NCI-H2171 treated with DMSO at 0.1 percent for 48 hours (cell line): ENCODE measurements at regions not wholly inside any gene's neighbourhood (a gene's known extent, or its start where the extent isn't known, plus 50 kb on each side); places are given as distances from the start of the nearest gene placed in this dataset.
"Not testable (repeated sequence)": the region's sequence is repeated elsewhere in the genome, so short reads cannot be mapped to it uniquely, and the experiment has no call there.

Experiments used
- DNase-seq: peaks from one replicate; lab custom pipeline; 2025; lab: John Stamatoyannopoulos, UW

DNA sequence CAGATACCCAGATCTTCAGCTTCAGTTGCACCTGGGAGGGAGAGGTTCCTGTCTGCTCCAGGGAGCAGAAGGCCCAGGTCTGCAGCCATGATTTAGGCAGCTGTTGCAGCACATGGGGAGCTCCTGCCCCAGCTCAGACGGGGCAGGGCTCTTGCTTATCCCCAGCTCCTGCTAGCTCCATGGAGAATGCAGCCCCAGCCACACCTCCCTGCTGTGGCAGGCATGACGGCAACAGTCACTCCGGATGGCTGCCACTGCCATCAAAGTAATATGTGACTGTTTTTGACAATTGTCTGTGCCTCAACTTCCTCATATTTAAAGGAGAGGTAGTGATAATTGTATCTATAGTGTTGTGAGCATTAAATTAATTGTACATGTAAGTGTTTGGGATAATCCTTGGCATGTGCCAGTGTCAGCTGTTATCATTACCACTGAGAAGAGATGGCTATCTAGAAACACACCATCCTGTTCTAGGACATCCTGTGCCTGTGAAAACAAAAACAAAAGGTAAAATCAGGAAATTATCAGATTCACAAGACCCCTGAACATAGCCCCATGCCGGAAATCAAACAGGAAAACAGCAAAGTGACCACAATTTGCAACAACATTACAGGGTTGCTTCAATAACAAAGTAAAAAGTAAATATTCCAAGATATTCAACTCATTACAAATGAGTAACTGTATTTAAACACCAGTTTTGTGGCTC, 1048.8 kb upstream of the ACO1 start:
- no peak for DNase-seq

DNA sequence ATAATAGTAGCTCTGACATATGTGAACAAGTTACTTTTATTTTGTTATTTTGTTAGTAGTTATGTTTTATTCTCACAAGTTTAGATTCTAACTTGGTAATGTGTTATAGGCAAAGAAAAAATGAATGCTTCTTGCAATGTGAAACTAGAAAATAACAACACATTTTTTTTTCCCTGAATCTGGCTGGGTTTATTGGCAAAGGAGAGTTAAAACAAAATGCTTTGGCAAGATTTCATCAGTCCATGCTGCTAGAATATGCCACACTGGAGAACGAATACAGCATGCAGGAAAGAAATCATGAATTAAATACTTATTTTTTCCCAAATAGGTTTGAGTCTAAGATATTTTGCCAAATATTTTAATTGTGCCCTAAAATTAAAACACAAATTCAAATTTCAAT, 1048.1 kb upstream of the ACO1 start:
- no peak for DNase-seq

DNA sequence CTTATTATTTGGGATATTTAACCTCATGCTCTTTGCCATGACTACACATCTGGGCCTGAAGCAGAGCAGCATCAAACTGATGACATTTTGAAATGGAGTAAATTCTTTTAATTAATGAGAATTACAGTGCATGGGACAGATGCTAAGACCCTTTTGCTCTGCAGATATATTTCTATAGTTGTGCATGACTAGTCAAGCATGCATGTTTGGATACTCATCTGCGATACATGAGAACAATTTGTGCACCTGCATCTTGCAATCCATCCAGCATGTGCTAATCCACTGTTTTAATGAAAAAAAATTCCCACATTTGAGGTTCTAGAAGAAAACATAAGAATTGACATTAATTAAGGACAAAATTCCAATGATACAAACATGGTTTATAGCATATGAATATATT, 1047.6 kb upstream of the ACO1 start:
- peak; percentile 33 for DNase-seq

DNA sequence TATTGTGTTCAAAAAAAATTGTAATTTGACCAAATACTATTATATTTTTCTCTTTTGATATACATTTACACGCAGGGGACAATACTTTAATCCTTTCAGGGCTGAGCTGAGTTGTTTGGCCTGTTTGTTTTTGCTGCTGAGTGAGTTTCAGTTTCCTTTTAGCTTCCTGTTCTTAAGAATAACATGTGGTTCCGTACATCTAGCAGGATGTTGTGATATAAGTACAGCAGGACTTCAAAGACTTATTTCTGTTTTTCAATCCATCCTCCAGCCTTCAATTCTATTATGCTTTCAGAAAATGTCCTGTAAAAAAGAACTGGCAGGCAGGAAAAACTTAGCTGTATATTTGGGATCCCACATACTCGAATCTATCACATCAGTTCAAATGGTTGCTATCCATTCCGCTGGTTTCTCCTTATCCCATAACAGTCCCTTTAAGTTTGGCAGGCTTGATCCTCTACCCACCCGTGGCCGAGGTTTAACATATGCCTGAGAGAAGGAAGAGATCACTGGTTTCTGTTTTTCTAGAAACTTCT, 1037.3 kb upstream of the ACO1 start:
- no peak for DNase-seq

DNA sequence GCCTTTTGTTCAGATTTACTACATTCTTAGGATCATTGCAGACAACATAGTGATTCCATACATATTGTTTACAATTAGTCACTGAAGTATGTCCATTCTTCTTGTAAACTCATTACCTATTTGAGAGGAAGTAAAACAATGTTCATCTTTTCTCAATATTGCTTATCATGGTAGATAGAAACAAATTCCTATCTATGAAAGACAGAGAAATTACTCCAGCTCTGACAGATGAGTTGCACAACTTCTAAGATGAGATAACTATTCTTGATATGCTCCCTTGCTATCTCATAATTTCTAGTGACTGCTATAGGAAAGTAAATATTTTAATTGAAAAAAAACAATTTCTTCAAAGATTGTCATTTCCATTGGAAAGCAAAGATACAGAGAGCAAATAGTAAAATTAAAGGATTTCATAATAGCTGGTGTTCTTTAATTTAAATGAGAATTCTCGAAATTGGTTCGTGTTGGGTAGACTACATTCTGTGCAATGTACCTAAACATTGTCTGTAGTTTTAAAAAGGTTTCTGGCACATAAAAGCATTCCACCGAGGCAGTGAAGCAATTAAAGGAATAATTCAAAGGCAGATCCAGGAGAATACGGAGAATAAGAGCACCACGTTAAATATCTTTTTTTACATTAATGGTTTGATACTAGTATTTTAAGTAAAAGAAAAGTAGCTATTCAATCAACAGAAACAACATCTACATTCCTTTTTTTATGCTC, 1029.1 kb upstream of the ACO1 start:
- no peak for DNase-seq

DNA sequence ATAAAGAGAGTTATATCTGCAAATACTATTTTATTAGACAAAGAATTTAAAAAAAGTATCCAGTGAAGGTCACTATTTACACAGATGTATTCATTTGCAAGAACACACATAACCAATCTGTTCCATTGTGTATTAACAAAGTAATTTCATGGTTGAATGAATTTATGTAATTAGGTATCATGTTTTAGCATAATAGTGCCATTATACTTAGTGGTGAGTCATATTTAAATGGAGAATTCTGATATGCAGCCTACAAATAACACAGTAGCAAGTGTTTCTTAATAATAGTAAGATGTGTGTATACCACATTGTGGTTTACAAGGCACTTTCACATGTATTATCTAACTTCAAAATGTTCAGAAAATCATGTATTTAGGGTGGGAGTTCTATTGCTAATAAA, 1028.5 kb upstream of the ACO1 start:
- DNase-seq, result peak; percentile 43

DNA sequence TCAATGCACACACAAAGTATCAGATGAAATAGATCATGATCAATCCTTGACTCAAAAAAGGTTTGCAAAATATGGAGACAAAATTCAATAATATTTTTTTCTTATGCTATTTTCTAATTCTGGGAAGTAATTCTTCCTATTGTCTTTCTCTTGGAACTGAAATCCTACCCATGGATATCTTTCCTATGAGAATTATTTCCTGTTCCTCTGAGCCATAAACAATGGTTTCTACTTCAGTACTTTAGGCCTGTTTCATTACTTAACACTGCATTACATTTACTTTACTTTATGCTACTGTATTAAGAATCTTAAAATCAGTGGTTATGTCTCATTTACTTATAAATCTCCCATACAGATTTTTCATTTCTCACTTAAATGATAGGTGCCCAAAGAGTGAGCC, 1025.4 kb upstream of the ACO1 start:
- no peak for DNase-seq

DNA sequence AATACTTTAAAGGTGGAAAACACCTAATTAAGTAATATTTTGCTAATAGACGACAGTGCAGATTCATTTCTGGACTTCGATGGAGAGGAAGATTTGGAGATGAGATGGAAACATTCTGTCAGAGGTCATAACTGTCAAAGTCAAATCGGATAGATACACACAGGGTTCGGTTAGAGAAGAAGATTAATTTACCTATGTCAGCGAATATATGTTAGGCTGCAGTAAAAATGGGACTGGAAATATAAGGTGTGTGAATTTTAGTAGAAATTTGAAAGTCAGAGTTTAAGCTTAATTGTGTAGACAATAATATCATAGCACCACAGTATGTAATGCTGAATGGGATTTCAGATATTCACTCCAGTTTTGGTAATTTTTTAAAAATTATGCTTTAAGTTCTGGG, 1020.3 kb upstream of the ACO1 start:
- no peak for DNase-seq

DNA sequence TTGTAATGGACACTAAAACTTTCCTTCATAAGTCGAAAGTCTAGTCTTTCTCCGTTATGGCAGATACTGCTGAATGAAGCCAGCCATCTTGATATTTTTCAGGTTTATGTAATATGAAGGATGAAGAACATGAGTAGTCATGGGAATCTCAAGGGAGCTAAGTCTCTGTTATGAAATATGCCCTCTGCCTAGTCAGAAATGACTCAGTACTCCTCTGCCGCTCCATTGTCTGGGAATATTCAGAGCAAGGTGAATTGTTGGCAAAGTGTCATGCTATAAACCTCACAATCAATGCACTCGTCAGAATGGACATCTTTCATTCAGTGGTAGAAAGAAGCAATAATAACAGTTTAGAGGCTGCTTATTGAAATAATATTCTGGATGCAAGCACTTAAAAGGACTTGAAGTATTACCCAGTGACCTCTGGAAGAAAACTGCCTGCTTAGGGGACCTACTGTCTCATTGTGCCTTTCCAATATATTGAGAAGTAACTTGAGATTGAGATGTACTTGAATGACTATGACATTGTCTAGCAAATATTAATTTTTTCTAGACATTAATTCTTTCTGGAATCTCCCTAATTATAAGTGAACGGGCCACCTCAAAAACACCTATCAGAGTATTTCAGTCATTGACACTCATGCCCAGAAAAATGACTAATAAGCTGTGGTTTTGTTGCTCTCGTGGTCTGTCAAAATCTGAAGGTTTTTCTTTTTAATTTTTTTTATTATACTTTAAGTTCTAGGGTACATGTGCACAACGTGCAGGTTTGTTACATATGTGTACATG, 1011.5 kb upstream of the ACO1 start:
- no peak for DNase-seq

DNA sequence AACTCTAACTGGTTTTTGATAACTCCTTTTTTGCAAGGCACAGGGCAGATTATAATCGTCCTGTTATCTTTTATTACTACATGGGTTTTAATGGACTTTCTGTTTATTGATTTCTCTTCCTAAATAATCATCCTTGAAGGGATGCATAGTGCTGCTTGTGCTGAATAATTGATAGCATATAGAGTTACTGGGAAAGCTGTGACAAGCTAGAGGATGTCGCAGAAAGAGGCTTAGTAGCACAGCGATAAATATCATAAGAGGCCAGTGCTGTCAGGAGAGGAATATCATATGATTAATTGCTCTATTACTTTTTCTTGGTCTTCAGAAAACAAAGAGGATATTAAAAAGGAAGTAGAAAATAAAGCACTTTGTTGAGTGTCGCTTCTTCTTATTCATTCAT, 1007.1 kb upstream of the ACO1 start:
- DNase-seq, result no peak

DNA sequence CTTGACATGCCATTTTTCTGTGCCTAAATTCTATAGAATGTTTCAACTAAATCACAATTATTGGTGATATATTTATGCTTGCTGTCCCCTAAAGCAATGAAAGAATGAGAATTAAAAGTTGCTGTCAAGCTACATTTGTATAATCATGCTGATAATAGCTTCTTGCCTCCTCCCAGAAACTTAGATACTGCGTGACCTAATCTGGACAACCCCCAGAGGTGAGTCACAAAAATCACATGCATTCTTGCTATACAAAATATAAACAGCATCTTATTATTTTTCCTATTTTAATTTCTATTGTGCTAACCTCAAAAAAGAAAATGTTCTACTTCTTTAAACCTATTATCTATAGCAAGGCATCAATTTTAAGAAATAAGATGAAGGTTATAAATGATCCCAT, 995.8 kb upstream of the ACO1 start:
- DNase-seq, result no peak

DNA sequence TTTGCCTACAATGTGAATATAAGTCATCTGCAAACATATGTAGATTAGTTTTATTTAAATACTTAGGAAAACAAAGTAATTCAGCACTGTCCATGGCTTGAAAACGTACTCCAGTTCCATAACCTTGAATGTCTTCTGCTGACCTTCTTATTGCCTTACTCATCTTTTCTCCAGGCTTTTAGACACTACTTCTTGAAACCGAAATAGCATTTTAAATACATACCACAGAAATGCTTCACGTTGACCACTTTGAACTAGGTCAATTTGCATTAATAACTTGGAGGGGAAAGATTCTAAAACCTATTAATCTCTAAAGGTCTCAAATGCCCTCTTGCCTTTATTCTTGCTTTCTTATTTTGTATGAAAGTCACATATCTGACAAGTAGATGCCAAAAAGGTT, 995.4 kb upstream of the ACO1 start:
- no peak for DNase-seq

DNA sequence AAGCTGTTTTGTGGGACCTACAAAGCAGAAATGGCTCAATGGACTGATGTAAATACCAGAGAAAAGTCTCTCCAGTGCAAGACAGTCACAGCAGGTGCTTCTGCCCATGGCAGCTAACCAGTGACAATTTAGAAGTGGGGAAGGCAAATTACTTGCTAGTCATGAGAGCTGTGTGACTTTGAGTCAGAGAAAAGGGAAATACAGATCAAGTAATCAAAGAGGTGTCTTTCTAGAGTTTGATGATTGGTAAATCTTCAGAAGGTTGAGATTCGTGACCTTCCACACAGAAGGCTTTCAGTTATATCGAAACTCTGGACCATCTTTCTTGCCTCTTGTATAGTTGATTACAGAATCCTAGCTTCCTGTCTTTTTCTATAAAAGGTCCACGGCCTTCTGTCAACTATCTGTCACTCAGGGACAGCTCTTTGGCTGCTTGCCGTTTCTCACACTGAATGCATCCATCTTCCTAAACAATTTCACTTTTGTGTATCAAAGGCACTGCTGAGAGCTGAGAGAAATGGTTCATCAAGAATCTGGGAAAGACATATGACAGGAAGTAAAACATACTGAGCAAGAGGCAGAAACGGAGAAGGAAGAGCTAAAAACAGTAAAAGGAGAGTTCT, 993.9 kb upstream of the ACO1 start:
- no peak for DNase-seq

DNA sequence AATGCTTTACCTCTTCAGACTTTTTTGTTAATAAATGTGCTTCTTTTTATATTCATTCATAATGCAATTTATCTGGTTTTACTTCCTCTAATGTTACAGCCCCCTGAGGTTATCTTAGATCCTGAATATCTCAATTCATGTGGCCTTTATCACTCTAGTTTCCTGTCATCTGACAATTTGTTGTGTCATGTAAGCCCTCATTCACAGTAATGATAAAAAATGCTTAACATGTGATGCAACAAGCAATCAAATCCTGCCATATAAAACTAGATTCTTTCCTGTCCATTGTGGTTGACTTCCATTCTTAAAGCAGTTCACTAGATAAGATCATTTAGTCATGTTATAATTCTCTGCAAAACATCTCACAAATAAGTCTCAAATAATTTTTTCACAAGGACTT, 991.2 kb upstream of the ACO1 start:
- DNase-seq, result no peak

DNA sequence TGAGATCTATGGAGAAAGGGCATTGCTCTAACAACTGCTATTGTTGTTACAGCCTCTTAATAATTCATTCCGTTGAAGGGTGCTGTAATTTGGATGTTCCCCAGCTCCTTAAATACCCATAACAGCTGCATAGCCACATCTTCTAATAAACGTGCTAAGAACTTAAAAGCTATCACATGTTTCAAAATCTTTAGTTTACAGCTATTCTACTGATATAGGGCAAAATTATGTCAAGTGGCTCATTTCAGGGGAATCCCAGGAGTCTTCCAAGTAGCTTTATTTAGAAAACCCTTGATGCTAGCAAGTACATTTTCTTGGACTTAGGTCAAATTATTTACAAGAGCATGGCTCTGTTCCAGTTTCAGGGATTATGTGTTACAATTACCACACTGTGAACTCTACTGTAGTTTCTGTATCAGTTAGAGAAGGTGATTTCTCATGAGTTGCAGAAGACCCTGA, 990.4 kb upstream of the ACO1 start:
- DNase-seq, result peak; percentile 28

DNA sequence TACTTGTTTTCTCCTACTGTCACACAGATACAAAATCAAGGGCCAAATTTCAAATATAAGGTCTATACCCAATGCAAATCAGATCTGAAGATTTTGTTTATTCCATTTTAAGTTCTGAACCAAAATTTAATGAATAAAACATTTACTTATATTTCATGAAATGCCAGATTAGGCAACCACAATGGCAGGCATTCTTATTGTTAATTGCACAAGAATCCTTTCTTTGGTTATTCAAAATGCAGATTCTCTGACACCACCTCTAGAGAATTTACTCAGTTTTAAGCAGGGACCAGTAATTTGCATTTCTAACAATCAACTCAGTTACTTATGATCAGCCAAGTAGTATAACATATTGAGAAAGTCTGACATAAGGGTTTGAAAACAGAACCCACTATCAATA, 972.4 kb upstream of the ACO1 start:
- no peak for DNase-seq

DNA sequence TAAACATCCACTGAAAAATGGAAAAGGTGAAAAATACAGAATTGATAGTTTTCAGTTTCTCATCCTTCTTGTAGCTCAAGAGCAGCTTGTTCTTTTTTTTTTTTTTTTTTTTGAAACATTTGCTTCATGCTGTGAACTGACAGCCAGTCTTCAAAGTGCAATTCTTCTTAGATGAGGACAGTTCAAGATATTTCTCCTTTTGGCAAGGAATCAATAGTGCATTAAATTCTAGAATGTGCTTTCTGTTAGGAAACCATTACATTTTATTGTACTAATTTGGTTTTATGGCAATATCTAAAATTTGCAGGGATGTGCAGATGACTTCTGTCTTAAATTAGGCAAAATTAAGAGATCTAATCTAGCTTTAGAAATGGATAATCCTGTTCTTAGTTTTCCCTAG, 969.3 kb upstream of the ACO1 start:
- no peak for DNase-seq

DNA sequence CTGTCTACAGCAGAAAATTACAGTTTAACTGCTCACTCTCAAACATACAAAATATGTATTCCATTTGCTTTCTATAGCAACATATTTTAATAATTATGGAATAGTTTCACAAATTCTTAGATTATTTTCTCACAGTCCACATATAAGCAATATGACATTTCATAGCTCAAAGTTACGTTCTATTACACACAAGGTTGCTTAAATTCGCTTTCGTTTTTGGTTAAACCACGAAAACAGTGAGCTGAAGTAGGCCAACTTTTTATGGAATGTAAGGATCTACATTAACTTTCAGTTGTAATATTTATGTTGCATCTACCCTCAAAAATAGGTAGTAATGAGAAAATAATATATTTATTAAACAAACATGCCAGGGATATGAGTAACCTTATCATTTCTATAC, 966.0 kb upstream of the ACO1 start:
- DNase-seq, result no peak

DNA sequence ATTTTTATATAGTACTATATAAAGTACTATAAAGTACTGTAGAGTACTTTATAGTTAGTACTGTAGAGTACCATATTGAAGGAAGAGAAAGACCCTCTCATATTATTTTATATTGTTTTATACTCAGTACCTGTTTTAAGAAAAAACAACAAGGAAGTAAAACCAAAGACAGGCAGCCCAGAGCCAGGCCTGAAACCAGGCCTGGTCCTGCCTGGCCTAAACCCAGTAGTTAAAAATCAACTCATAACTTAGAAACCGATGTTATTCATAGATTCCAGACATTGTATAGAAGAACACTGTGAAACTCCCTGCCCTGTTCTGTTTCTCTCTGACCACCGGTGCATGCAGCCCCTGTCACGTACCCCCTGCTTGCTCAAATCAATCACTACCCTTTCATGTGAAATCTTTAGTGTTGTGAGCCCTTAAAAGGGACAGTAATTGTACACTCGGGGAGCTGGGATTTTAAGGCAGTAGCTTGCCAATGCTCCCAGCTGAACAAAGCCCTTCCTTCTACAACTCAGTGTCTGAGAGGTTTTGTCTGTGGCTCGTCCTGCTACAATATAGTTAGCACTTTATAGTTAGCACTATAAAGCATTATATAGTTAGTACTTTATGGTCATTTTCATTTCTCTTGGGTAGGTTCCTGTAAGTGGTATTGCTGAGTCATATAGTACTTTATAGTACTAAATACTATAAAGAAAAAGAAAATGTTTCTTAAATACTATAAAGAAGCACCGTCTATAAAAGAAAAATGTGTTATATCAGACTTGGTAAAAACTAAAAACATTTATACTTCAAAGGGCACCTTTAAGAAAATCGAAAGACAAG, 940.6 kb upstream of the ACO1 start:
- not testable (repeated sequence) for DNase-seq

DNA sequence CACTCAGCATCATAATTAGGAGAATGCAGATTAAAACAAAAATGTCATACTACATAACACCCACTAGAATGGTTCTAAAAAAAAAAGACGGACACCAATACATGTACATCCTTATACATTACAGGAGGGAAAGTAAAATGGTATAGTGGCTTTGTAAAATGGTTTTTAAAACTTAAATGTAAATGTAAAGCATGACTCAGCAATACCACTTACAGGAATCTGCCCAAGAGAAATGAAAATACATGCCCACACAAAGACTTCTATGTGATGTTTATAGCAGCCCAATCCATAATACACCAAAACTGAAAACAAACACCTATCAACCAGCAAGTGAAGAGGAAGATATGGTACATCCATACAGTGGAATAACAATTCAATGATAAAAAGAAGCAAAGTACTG, 939.1 kb upstream of the ACO1 start:
- no peak for DNase-seq

DNA sequence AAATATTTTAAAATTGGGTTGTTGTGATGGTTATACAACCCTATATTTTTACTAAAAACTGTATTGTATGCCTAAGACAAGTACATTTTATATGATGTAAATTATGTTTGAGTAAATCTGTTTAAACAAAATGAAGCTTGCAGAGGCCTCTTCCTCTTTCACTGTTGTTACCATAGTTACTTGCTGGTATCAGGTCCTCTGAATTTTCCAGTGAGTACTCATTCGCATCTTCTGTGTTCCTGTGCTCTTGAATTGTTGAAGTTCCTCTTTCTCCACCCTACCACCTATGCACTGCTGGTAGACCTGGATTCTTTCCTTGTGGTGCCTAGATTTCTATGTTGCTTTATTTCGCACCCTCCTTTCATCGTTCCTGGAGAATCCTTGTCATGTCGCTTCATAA, 938.5 kb upstream of the ACO1 start:
- no peak for DNase-seq
